Effector CD4-positive, alpha-beta T cell (primary cell): ENCODE measurements at regions not wholly inside any gene's neighbourhood (a gene's known extent, or its start where the extent isn't known, plus 50 kb on each side); places are given as distances from the start of the nearest gene placed in this dataset.

Experiments used
- DNase-seq: peaks from one replicate; pipeline ENCODE4 v3.0.0-alpha.2; 2020

GRCh38 chr10:88062385-88062784 is 199.0 kb downstream of the PTEN start:
- no peak for DNase-seq

- no peak for DNase-seq
These were observed 199.5 kb downstream of the PTEN start for GRCh38 chr10:88062798-88063472.

- DNase-seq, result no peak
These were observed 200.6 kb downstream of the PTEN start for GRCh38 chr10:88063861-88064557.

DNA sequence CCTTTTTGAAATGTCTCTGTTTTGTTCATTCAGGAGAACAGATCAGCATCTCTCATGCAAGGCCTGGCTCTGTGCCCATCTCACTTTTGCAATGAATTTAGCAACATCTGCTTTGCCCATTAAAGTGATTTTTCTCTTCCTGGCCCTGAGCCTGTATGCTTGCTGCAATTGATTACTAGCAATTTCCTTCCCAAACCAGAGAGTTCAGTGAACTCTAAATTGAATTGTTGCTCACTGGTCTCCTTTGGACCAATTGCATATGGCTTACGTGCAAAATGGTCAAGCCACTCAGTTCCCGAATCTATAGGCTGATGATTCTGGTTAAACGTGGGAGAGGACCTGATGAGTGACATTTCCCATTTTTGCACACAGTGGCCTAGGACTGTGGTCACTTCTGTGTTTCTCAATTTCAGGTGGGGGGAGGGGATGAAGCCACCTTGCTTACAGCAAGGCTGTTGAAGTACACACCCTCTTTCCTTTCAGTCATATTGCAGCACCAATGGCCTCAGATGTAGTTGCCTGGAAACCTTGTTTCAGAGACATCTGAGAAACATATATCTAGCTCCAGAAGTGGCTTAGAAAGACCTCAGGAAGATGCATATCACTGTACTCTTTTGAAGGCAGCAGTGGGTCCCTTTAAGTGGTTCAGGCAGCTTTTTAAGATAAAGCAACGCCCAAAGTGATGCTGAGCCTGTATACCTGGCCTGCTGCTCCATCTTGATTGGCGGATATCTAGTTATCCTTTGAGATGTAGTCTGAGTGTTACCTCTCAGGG is 201.4 kb downstream of the PTEN start:
- no peak for DNase-seq

DNA sequence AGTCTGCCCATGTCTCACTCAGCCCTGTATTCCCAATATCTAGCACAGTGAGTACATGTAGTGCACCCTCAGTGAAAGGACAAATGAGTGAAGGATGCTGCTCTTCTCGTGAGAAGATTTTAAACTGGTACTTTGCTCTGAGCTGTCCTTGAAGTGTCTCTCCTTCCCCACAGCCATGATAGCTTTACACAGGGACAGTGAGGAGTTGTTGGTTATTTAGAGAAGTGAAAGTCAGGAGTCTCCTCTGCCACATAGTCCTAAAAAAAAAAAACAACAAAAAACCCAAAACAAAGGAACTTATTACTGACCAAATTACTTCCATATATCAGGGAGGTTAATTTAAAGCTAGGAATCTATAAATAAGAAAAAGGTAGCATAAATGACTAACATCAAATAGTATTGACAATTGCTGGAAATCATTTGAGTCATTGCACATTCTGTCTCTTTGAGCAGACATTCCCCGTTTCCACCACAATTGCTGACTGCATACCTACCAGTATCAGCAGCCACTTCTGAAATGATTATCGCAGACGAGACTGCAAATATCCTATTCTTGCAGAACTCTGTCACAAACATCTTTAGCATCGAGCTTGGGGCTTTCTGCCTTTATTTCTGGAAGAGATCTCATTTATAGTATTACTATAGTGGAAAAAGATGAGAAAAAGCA is 202.1 kb downstream of the PTEN start:
- DNase-seq, result no peak

DNA sequence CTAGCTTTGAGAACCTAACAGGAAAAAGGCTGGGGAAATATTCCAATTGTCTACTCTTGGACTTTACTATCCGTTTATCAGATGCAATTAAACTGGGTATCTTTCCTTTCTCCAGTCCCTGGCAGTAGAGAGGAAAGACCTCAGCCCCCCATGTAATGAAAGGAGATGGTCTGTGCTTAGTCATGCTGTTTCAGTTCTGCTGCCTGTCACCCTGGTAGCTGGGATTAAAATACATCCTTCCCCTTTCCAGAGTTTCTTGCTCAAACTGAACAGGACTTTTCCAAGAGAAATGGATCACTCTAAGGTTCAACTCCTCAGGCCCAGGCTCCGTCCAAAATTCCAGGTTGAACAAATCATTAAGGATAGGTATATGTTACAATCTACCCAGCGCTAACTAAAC is 202.9 kb downstream of the PTEN start:
- DNase-seq, result no peak

GRCh38 chr10:88066876-88067275 is 203.5 kb downstream of the PTEN start:
- DNase-seq, result no peak

DNA sequence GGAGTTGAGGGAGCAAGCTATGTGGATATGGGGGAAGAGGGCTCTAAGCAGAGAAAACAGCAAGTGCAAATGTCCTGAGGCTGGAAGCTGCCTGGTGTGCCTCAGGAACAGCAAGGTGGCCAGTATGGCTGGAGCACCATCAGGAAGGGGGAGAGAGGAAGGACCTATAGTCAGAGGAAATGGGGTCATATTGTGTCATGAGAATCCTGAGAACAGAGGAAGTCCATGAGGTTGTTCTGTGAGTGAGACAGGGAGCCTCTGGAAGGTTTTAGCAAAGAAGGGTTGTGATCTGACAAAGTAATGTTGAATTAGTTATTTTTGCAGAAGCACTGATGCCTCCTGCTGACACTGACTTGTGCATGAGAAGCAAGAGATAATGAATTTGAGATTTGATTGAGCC is 204.3 kb downstream of the PTEN start:
- no peak for DNase-seq

DNA sequence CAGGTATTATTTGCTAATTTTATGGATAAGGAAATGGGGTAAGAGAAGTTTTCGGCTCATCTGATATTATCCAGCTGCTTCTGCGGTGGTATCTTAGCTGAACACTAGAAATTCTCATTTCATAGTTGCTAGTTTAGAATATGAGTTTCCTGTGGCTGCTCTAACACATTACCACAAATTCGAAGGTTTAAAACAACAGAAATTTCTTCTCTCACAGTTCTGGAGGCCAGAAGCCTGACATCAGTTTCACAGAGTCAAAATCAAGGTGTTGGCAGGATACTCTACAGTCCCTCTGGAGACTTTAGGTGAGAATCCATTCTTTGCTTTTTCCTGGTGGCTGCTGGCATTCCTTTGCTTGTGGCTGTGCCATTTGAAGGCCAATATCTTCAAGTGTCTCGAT is 205.9 kb downstream of the PTEN start:
- DNase-seq, result no peak

- no peak for DNase-seq
These were observed 206.9 kb downstream of the PTEN start for GRCh38 chr10:88070080-88070880.

GRCh38 chr10:88071879-88072278 is 208.5 kb downstream of the PTEN start:
- no peak for DNase-seq

- no peak for DNase-seq
These were observed 210.3 kb downstream of the PTEN start for GRCh38 chr10:88073682-88074081.

DNA sequence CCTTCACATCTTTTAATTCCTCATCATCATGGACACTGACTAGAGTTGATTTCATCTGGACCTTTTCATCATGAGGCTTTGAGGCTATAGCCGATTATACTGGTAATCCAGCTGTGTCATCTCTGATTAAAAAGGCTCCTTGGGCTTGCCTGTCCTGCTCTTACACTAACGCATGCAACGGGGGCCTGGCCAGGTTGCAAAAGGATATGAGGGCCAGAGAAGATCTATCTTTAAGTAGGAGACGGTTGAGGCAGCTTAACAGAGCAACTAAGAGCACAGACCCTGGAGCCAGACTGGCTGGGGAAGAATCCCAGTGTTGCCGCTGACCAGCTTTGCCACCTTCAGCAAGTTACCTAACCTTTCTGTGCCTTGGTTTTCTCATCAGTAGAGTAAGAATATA is 211.5 kb downstream of the PTEN start:
- no peak for DNase-seq

GRCh38 chr10:88076027-88076880 is 212.8 kb downstream of the PTEN start:
- DNase-seq, result no peak

DNA sequence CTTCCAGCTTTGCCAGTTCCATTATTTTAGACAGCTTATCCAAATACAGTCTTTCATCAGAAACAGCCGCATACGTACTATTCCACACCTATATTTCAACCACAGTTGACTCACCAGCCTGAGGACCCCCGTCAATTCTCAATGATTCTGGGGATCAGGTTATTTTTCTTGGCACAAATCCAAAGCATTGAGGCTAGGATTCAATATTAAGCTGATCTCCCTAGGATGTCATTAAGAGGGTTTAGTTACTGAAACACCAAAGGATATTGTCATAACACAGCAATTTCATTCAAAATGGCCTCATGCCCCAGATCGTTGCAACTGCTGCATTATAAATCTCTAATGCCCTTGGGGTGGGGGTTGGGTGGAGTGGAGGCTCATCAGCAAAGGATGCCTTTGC is 214.6 kb downstream of the PTEN start:
- no peak for DNase-seq

GRCh38 chr10:88080213-88080612 is 216.8 kb downstream of the PTEN start:
- DNase-seq, result no peak

- no peak for DNase-seq
These were observed 218.1 kb downstream of the PTEN start for GRCh38 chr10:88081457-88082054.

GRCh38 chr10:88082391-88082790 is 219.0 kb downstream of the PTEN start:
- no peak for DNase-seq

- DNase-seq, result no peak
These were observed 219.6 kb downstream of the PTEN start for GRCh38 chr10:88082806-88083596.

- DNase-seq, result no peak
These were observed 220.2 kb downstream of the PTEN start for GRCh38 chr10:88083597-88083989.
